Non-pigmented ciliary epithelial cell (primary cell): ENCODE measurements at regions not wholly inside any gene's neighbourhood (a gene's known extent, or its start where the extent isn't known, plus 50 kb on each side); places are given as distances from the start of the nearest gene placed in this dataset.

Experiments used
- DNase-seq: peaks from one replicate; pipeline ENCODE4 v3.0.0-alpha.2; 2010; ENCODE audit warnings: low read depth

GRCh38 chr22:44591146-44591790 lies 93.2 kb upstream of the RTL6 start:
- no peak for DNase-seq

- no peak for DNase-seq
Observed at GRCh38 chr22:44590291-44590690, 92.3 kb upstream of the RTL6 start.

- no peak for DNase-seq
Observed at GRCh38 chr22:44589831-44590230, 91.8 kb upstream of the RTL6 start.

GRCh38 chr22:44588348-44588747 lies 90.3 kb upstream of the RTL6 start:
- DNase-seq, result no peak

- DNase-seq, result no peak
Observed at GRCh38 chr22:44587737-44588310, 89.8 kb upstream of the RTL6 start.

- DNase-seq, result no peak
Observed at GRCh38 chr22:44586999-44587736, 89.1 kb upstream of the RTL6 start.

GRCh38 chr22:44586351-44586990 lies 88.4 kb upstream of the RTL6 start:
- no peak for DNase-seq

- no peak for DNase-seq
Observed at GRCh38 chr22:44585559-44586350, 87.7 kb upstream of the RTL6 start.

- DNase-seq, result no peak
Observed at GRCh38 chr22:44584256-44584902, 86.3 kb upstream of the RTL6 start.

- DNase-seq, result no peak
Observed at GRCh38 chr22:44583854-44584253, 85.8 kb upstream of the RTL6 start.

- no peak for DNase-seq
Observed at GRCh38 chr22:44583061-44583760, 85.2 kb upstream of the RTL6 start.

GRCh38 chr22:44582016-44582415 lies 84.0 kb upstream of the RTL6 start:
- DNase-seq, result no peak

GRCh38 chr22:44581096-44581435 lies 83.0 kb upstream of the RTL6 start:
- DNase-seq, result no peak

GRCh38 chr22:44580176-44581095 lies 82.4 kb upstream of the RTL6 start:
- no peak for DNase-seq

GRCh38 chr22:44578516-44579230 lies 80.6 kb upstream of the RTL6 start:
- DNase-seq, result no peak

GRCh38 chr22:44578110-44578457 lies 80.1 kb upstream of the RTL6 start:
- no peak for DNase-seq

- no peak for DNase-seq
Observed at GRCh38 chr22:44577391-44578109, 79.5 kb upstream of the RTL6 start.

GRCh38 chr22:44576311-44577260 lies 78.6 kb upstream of the RTL6 start:
- no peak for DNase-seq
